K562 (cell line): ENCODE measurements at regions not wholly inside any gene's neighbourhood (a gene's known extent, or its start where the extent isn't known, plus 50 kb on each side); places are given as distances from the start of the nearest gene placed in this dataset.

ENCODE experiments used
- ATAC-seq: fragments of 200-7000 bp; cut with Tn5 transposase; 3 replicates; pipeline ENCODE4 v1.9.1; 2020; ENCODE audit warnings: moderate library complexity
- BruUV-seq: library from RNA; stranded (reverse); fragments of 400-500 nt; replicated peaks from 2 replicates; lab custom pipeline; 2021; lab: Mats Ljungman, UMichigan
- CTCF ChIA-PET: fragments of 300-600 bp; formaldehyde crosslinking; extraction: SDS; loops from one replicate; lab custom pipeline; 2021; ENCODE audit warnings: low intra/inter-chr PET ratio; lab: Yijun Ruan, JAX
- POLR2A ChIA-PET: fragments of 300-600, 350-650 bp; sonication (Branson Sonifier 250); formaldehyde crosslinking; extraction: SDS; loops from one replicate; lab custom pipeline; 2021; ENCODE audit warnings: antibody characterized with exemption, inconsistent platforms; lab: Yijun Ruan, JAX
- DNase-seq, 4 experiments: peaks; one replicate each; pipeline versions ENCODE4 v3.0.0 to v3.0.0-alpha.2; 2011 to 2018; ENCODE audit warnings: low spot score in 3 of 4, mixed read lengths in 3 of 4; ENCODE audit errors: extremely low read depth in 1 of 4
- FAIRE-seq: peaks from 2 replicates; lab custom pipeline; 2011; peaks lifted over from hg19 to GRCh38; lab: Jason Lieb, UNC
- H2AFZ ChIP-seq: 2 replicates; pipeline ENCODE4 v1.6.0; 2011; ENCODE audit warnings: low read depth, low read length, control low read depth, inconsistent platforms
- H3K27ac ChIP-seq: fragments of 200-600 bp; 3 replicates; pipeline ENCODE4 v1.8.0; 2011; ENCODE audit warnings: low read depth, mild to moderate bottlenecking, control low read depth, inconsistent platforms, low read length, moderate library complexity, mixed read lengths; ENCODE audit errors: extremely low read depth
- H3K27me3 ChIP-seq, 2 experiments: fragments of 300-600 bp in 1 of 2; 2 replicates in 1 of 2; 3 replicates in 1 of 2; pipeline versions ENCODE4 v1.6.0 to v1.8.0; 2011; ENCODE audit warnings: inconsistent platforms in 2 of 2, low read length in 2 of 2, mild to moderate bottlenecking in 1 of 2, mixed read lengths in 1 of 2, moderate library complexity in 1 of 2; ENCODE audit not compliant: control insufficient read depth in 2 of 2, insufficient read depth in 2 of 2
- H3K36me3 ChIP-seq: fragments of 300-600 bp; 3 replicates; pipeline ENCODE4 v1.8.0; 2011; ENCODE audit warnings: mild to moderate bottlenecking, low read length, inconsistent platforms; ENCODE audit not compliant: control insufficient read depth, insufficient read depth
- H3K4me1 ChIP-seq, 2 experiments: fragments of 200-600 bp in 1 of 2; replicated peaks in 1 of 2; 2 replicates in 1 of 2; 3 replicates in 1 of 2; pipeline versions ENCODE4 v1.5.1 to v1.8.0; 2011; ENCODE audit warnings: inconsistent platforms in 2 of 2, low read length in 2 of 2, mild to moderate bottlenecking in 1 of 2, mixed read lengths in 1 of 2, moderate library complexity in 1 of 2; ENCODE audit not compliant: control insufficient read depth in 2 of 2, insufficient read depth in 2 of 2
- H3K4me2 ChIP-seq: 2 replicates; pipeline ENCODE4 v1.6.1; 2011; ENCODE audit warnings: low read length, control low read depth, inconsistent platforms, mixed read lengths; ENCODE audit not compliant: insufficient read depth
- H3K4me3 ChIP-seq: fragments of 200-600 bp; sonication (generic), shearing (Covaris generic); 2 replicates; pipeline ENCODE4 v1.5.1; 2016; ENCODE audit warnings: control low read depth, inconsistent platforms
- H3K79me2 ChIP-seq: fragments of 200-600 bp; 3 replicates; pipeline ENCODE4 v1.8.0; 2011; ENCODE audit warnings: low read length, inconsistent platforms; ENCODE audit not compliant: control insufficient read depth, insufficient read depth
- H3K9ac ChIP-seq, 2 experiments: 2 replicates each; pipeline versions ENCODE4 v1.6.0 to v1.6.1; 2011; ENCODE audit warnings: low read depth in 2 of 2, low read length in 2 of 2, control low read depth in 1 of 2, inconsistent platforms in 1 of 2, mild to moderate bottlenecking in 1 of 2, mixed read lengths in 1 of 2; ENCODE audit not compliant: insufficient read depth in 1 of 2
- H3K9me1 ChIP-seq: one replicate; pipeline ENCODE4 v1.6.0; 2011; ENCODE audit warnings: inconsistent platforms, mild to moderate bottlenecking, low read length, moderate library complexity; ENCODE audit not compliant: control insufficient read depth, insufficient read depth
- H3K9me3 ChIP-seq: replicated peaks from 2 replicates; pipeline ENCODE4 v1.5.1; 2011; ENCODE audit warnings: low read depth, low read length, inconsistent platforms; ENCODE audit not compliant: control insufficient read depth, insufficient read depth
- H4K20me1 ChIP-seq: replicated peaks from 2 replicates; pipeline ENCODE4 v1.6.1; 2011; ENCODE audit warnings: low read length, inconsistent platforms, mixed read lengths; ENCODE audit not compliant: control insufficient read depth, insufficient read depth
- CREBBP ChIP-seq: IDR thresholded peaks from one replicate; pipeline ENCODE4 v1.6.1; 2012; ENCODE audit warnings: low read depth, mild to moderate bottlenecking, control low read depth, inconsistent platforms, low read length
- DLX4 ChIP-seq: fragments of 250-450 bp; sonication (Bioruptor Pico); IDR thresholded peaks from 2 replicates; pipeline ENCODE4 v1.6.1; 2021; ENCODE audit warnings: mild to moderate bottlenecking
- ELK1 ChIP-seq: sonication (generic); formaldehyde crosslinking; IDR thresholded peaks from 2 replicates; pipeline ENCODE4 v1.8.1; 2022; ENCODE audit warnings: missing genetic modification reagents
- FOXK1 ChIP-seq: sonication (generic); formaldehyde crosslinking; IDR thresholded peaks from 2 replicates; pipeline ENCODE4 v1.8.0; 2022; ENCODE audit warnings: missing genetic modification reagents, mild to moderate bottlenecking, borderline replicate concordance
- PRMT5 ChIP-seq: sonication (generic); formaldehyde crosslinking; IDR thresholded peaks from 2 replicates; pipeline ENCODE4 v1.5.0; 2020; ENCODE audit warnings: missing genetic modification reagents
- ZNF140 ChIP-seq: fragments of 250-450 bp; sonication (Bioruptor Pico); IDR thresholded peaks from 2 replicates; pipeline ENCODE4 v1.8.0; 2021; ENCODE audit warnings: moderate library complexity, mild to moderate bottlenecking, inconsistent platforms
- in situ Hi-C: fragments of 300-500 bp; cut with MboI; formaldehyde crosslinking; loops from 4 replicates; pipeline ENCODE4 v1.15.0; 2018; ENCODE audit warnings: inconsistent platforms, mixed read lengths
- intact Hi-C: fragments of 100-400 bp; cut with micrococcal nuclease; formaldehyde crosslinking; loops from 2 replicates; pipeline ENCODE4 v1.14.2; 2022

GRCh38 chrX:115364670-115365069, 75.2 kb downstream of the LUZP4 start:
- no peaks in the 10 kb centered on the region for H3K27me3 ChIP-seq
- no peaks in the 10 kb centered on the region for H3K36me3 ChIP-seq
- no peaks in the 10 kb centered on the region for H3K79me2 ChIP-seq
- H4K20me1 ChIP-seq: no peaks in the 10 kb centered on the region
- CTCF ChIA-PET: no interaction called here
- H3K4me1 ChIP-seq: no peaks in the 10 kb centered on the region
- intact Hi-C loops (no loop called here), in situ Hi-C loops (no loop called here)
- no peak overlapping the region for H3K4me2 ChIP-seq
- POLR2A ChIA-PET: no interaction called here
- DNase-seq (no peak), ATAC-seq (no peak), FAIRE-seq (no peak)
- H3K4me3 ChIP-seq: no peak overlapping the region
- no peak overlapping the region for H3K27ac ChIP-seq
- no peak overlapping the region for H2AFZ ChIP-seq
- no TSS peak for BruUV-seq
- H3K9me3 ChIP-seq: no peaks in the 10 kb centered on the region
- TF ChIP-seq CREBBP (no peak), DLX4 (CRISPR knock-in tag) (no peak), ZNF140 (no peak), ELK1 (no peak), FOXK1 (CRISPR knock-in tag) (no peak), PRMT5 (no peak)
- H3K9ac ChIP-seq: no peak overlapping the region
- no peaks in the 10 kb centered on the region for H3K9me1 ChIP-seq
